ENCODE measurements at regions not wholly inside any gene's neighbourhood (a gene's known extent, or its start where the extent isn't known, plus 50 kb on each side); places are given as distances from the start of the nearest gene placed in this dataset.

- H3K4me3 ChIP-seq (replicated peaks; ENCODE audit: insufficient read depth, low read length): no peak overlapping the region
- no peaks in the 10 kb centered on the region for H3K27me3 ChIP-seq (ENCODE audit: insufficient read depth, poor library complexity, severe bottlenecking)
- TF ChIP-seq CTCF (IDR thresholded peaks at IDR 0.05; ENCODE audit: insufficient read depth, low read length) (no peak), POLR2AphosphoS5 (IDR thresholded peaks at IDR 0.05; ENCODE audit: low read depth) (no peak), REST (IDR thresholded peaks at IDR 0.05; ENCODE audit: insufficient replicate concordance, low read depth) (no peak), GABPA (IDR thresholded peaks at IDR 0.05; ENCODE audit: low read depth) (no peak), SPI1 (IDR thresholded peaks at IDR 0.05; ENCODE audit: borderline replicate concordance, low read depth) (no peak)
- H3K27ac ChIP-seq (replicated peaks): no peak overlapping the region
- no peak for DNase-seq (ENCODE audit: low read depth in 1 of 2, low spot score in 1 of 2)
These were observed 646.2 kb downstream of the VRK1 start for GRCh38 chr14:97443412-97443811.

- Histone ChIP-seq H3K27ac (replicated peaks) (no peak overlapping the region), H3K27me3 (ENCODE audit: insufficient read depth, poor library complexity, severe bottlenecking) (no peaks in the 10 kb centered on the region), H3K4me3 (replicated peaks; ENCODE audit: insufficient read depth, low read length) (no peak overlapping the region)
- TF ChIP-seq GABPA (IDR thresholded peaks at IDR 0.05; ENCODE audit: low read depth): no peak
- no peak for TF ChIP-seq SPI1 (IDR thresholded peaks at IDR 0.05; ENCODE audit: borderline replicate concordance, low read depth)
- TF ChIP-seq POLR2AphosphoS5 (IDR thresholded peaks at IDR 0.05; ENCODE audit: low read depth): no peak
- no peak for TF ChIP-seq REST (IDR thresholded peaks at IDR 0.05; ENCODE audit: insufficient replicate concordance, low read depth)
- TF ChIP-seq CTCF (IDR thresholded peaks at IDR 0.05; ENCODE audit: insufficient read depth, low read length): no peak
- DNase-seq (ENCODE audit: low read depth in 1 of 2, low spot score in 1 of 2): no peak
These were observed 647.1 kb downstream of the VRK1 start for GRCh38 chr14:97444248-97444647.

GRCh38 chr14:97445367-97445766, 648.2 kb downstream of the VRK1 start:
- Histone ChIP-seq H3K4me3 (replicated peaks; ENCODE audit: insufficient read depth, low read length) (no peak overlapping the region), H3K27me3 (ENCODE audit: insufficient read depth, poor library complexity, severe bottlenecking) (no peaks in the 10 kb centered on the region), H3K27ac (replicated peaks) (no peak overlapping the region)
- no peak for DNase-seq (ENCODE audit: low read depth in 1 of 2, low spot score in 1 of 2)
- TF ChIP-seq POLR2AphosphoS5 (IDR thresholded peaks at IDR 0.05; ENCODE audit: low read depth) (no peak), SPI1 (IDR thresholded peaks at IDR 0.05; ENCODE audit: borderline replicate concordance, low read depth) (no peak), CTCF (IDR thresholded peaks at IDR 0.05; ENCODE audit: insufficient read depth, low read length) (no peak), REST (IDR thresholded peaks at IDR 0.05; ENCODE audit: insufficient replicate concordance, low read depth) (no peak), GABPA (IDR thresholded peaks at IDR 0.05; ENCODE audit: low read depth) (no peak)
